WTC11 (cell line): ENCODE measurements at regions not wholly inside any gene's neighbourhood (a gene's known extent, or its start where the extent isn't known, plus 50 kb on each side); places are given as distances from the start of the nearest gene placed in this dataset.

ENCODE experiments used
- ATAC-seq: fragments of 200-7000 bp; cut with Tn5 transposase; 2 replicates; pipeline ENCODE4 v1.10.0; 2021; ENCODE audit warnings: mild to moderate bottlenecking, moderate library complexity
- CTCF ChIA-PET: fragments of 300-600 bp; sonication (Branson Sonifier 250); formaldehyde crosslinking; loops from one replicate; lab custom pipeline; 2021; ENCODE audit warnings: antibody characterized with exemption; lab: Charles Lee
- POLR2A ChIA-PET: fragments of 350-600 bp; sonication (Branson Sonifier 250); formaldehyde crosslinking; loops from one replicate; lab custom pipeline; 2021; ENCODE audit warnings: antibody characterized with exemption; lab: Charles Lee
- DNase-seq: peaks from one replicate; pipeline ENCODE4 v3.0.0; 2021; ENCODE audit warnings: low spot score
- H3K27ac Mint-ChIP-seq: 2 replicates; pipeline ENCODE4 v1.8.0; 2021; ENCODE audit warnings: mixed read lengths
- H3K27me3 Mint-ChIP-seq: 2 replicates; pipeline ENCODE4 v1.8.0; 2021; ENCODE audit warnings: low read depth, mild to moderate bottlenecking, moderate library complexity, mixed read lengths
- H3K36me3 Mint-ChIP-seq: 2 replicates; pipeline ENCODE4 v1.8.0; 2021; ENCODE audit warnings: mixed read lengths
- H3K4me1 Mint-ChIP-seq: 2 replicates; pipeline ENCODE4 v1.8.0; 2022; ENCODE audit warnings: mixed read lengths
- H3K4me3 Mint-ChIP-seq: 2 replicates; pipeline ENCODE4 v1.8.0; 2021; ENCODE audit warnings: mild to moderate bottlenecking, moderate library complexity, mixed read lengths
- H3K9me3 Mint-ChIP-seq: 2 replicates; pipeline ENCODE4 v1.8.0; 2021; ENCODE audit warnings: mixed read lengths
- CREB1 ChIP-seq: sonication (generic); formaldehyde crosslinking; IDR thresholded peaks from 2 replicates; pipeline ENCODE4 v1.8.0; 2023; ENCODE audit warnings: mild to moderate bottlenecking, missing genetic modification reagents
- CREM ChIP-seq: sonication (generic); formaldehyde crosslinking; IDR thresholded peaks from 2 replicates; pipeline ENCODE4 v1.8.1; 2022; ENCODE audit warnings: mild to moderate bottlenecking, missing genetic modification reagents, moderate library complexity
- ETV6 ChIP-seq: sonication (generic); formaldehyde crosslinking; IDR thresholded peaks from 2 replicates; pipeline ENCODE4 v1.8.1; 2022; ENCODE audit warnings: mild to moderate bottlenecking, missing genetic modification reagents
- FOXK1 ChIP-seq: sonication (generic); formaldehyde crosslinking; IDR thresholded peaks from 2 replicates; pipeline ENCODE4 v1.8.0; 2022; ENCODE audit warnings: mild to moderate bottlenecking, moderate library complexity, missing genetic modification reagents
- FOXP1 ChIP-seq: sonication (generic); formaldehyde crosslinking; IDR thresholded peaks from 2 replicates; pipeline ENCODE4 v1.8.0; 2022; ENCODE audit warnings: missing genetic modification reagents, mild to moderate bottlenecking, moderate library complexity, borderline replicate concordance
- JUN ChIP-seq: sonication (generic); formaldehyde crosslinking; IDR thresholded peaks from 2 replicates; pipeline ENCODE4 v1.8.0; 2023; ENCODE audit warnings: mild to moderate bottlenecking, missing genetic modification reagents
- KAT7 ChIP-seq: sonication (generic); formaldehyde crosslinking; IDR thresholded peaks from 2 replicates; pipeline ENCODE4 v1.8.1; 2023; ENCODE audit warnings: missing genetic modification reagents, mild to moderate bottlenecking, borderline replicate concordance
- NR2C2 ChIP-seq: sonication (generic); formaldehyde crosslinking; IDR thresholded peaks from 2 replicates; pipeline ENCODE4 v1.8.0; 2022; ENCODE audit warnings: mild to moderate bottlenecking, missing genetic modification reagents
- PRRX2 ChIP-seq: fragments of 250-450 bp; sonication (Bioruptor Pico); IDR thresholded peaks from 2 replicates; pipeline ENCODE4 v1.8.0; 2021; ENCODE audit warnings: mild to moderate bottlenecking
- RELA ChIP-seq: sonication (generic); formaldehyde crosslinking; IDR thresholded peaks from 2 replicates; pipeline ENCODE4 v1.8.1; 2022; ENCODE audit warnings: missing genetic modification reagents, mild to moderate bottlenecking, borderline replicate concordance
- RORB ChIP-seq: fragments of 250-450 bp; sonication (Bioruptor Pico); IDR thresholded peaks from 2 replicates; pipeline ENCODE4 v1.9.0; 2021; ENCODE audit warnings: mild to moderate bottlenecking
- SMAD3 ChIP-seq: sonication (generic); formaldehyde crosslinking; IDR thresholded peaks from 2 replicates; pipeline ENCODE4 v1.8.0; 2022; ENCODE audit warnings: missing genetic modification reagents, mild to moderate bottlenecking, borderline replicate concordance
- ZNF121 ChIP-seq: sonication (generic); formaldehyde crosslinking; IDR thresholded peaks from 2 replicates; pipeline ENCODE4 v1.8.0; 2023; ENCODE audit warnings: missing genetic modification reagents
- ZNF317 ChIP-seq: sonication (generic); formaldehyde crosslinking; IDR thresholded peaks from 2 replicates; pipeline ENCODE4 v1.8.1; 2023; ENCODE audit warnings: low read depth, mild to moderate bottlenecking, moderate library complexity, missing genetic modification reagents, borderline replicate concordance
- ZNF416 ChIP-seq: fragments of 250-450 bp; sonication (Bioruptor Pico); IDR thresholded peaks from 2 replicates; pipeline ENCODE4 v1.9.0; 2021; ENCODE audit warnings: mild to moderate bottlenecking, inconsistent platforms
- TF ChIP-seq, protein P1 (sequence below): fragments of 250-450 bp; sonication (Bioruptor Pico); IDR thresholded peaks from 2 replicates; pipeline ENCODE4 v1.9.0; 2021; ENCODE audit warnings: mild to moderate bottlenecking, borderline replicate concordance
- TF ChIP-seq, protein P2 (sequence below): fragments of 250-450 bp; sonication (Bioruptor Pico); IDR thresholded peaks from 2 replicates; pipeline ENCODE4 v2.1.2; 2022; ENCODE audit warnings: mild to moderate bottlenecking, moderate library complexity
- TF ChIP-seq, protein P3 (sequence below): fragments of 250-450 bp; sonication (Bioruptor Pico); conservative IDR thresholded peaks from 2 replicates; pipeline ENCODE4 v1.9.0; 2021; ENCODE audit warnings: mild to moderate bottlenecking
- TF ChIP-seq, protein P4 (sequence below): sonication (generic); formaldehyde crosslinking; IDR thresholded peaks from 2 replicates; pipeline ENCODE4 v1.8.0; 2022; ENCODE audit warnings: mild to moderate bottlenecking, missing genetic modification reagents
- TF ChIP-seq, protein P5 (sequence below): sonication (generic); formaldehyde crosslinking; IDR thresholded peaks from 2 replicates; pipeline ENCODE4 v1.8.1; 2023; ENCODE audit warnings: mild to moderate bottlenecking, missing genetic modification reagents, moderate library complexity
- TF ChIP-seq, protein P6 (sequence below): sonication (generic); formaldehyde crosslinking; IDR thresholded peaks from 2 replicates; pipeline ENCODE4 v1.8.1; 2022; ENCODE audit warnings: mild to moderate bottlenecking, moderate library complexity, missing genetic modification reagents

DNA sequence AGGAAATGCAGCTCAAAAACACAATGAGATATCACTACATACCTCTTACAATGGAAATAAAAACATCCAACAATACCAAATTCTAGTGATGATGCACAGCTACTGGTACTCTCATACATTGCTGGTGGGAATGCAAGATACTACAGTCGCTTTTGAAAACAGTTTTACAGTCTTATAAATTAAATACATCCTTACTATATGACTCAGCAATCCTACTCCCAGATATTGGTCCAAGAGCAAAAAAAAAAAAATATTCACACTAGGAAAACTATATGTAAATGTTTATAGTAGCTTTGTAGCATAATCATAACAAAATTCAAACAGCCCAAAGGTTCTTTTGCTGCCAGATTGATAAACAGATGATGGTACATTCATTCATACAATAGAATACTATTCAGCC lies 217.4 kb upstream of the FAM83B start (continued):
- TF ChIP-seq, protein P1, sequence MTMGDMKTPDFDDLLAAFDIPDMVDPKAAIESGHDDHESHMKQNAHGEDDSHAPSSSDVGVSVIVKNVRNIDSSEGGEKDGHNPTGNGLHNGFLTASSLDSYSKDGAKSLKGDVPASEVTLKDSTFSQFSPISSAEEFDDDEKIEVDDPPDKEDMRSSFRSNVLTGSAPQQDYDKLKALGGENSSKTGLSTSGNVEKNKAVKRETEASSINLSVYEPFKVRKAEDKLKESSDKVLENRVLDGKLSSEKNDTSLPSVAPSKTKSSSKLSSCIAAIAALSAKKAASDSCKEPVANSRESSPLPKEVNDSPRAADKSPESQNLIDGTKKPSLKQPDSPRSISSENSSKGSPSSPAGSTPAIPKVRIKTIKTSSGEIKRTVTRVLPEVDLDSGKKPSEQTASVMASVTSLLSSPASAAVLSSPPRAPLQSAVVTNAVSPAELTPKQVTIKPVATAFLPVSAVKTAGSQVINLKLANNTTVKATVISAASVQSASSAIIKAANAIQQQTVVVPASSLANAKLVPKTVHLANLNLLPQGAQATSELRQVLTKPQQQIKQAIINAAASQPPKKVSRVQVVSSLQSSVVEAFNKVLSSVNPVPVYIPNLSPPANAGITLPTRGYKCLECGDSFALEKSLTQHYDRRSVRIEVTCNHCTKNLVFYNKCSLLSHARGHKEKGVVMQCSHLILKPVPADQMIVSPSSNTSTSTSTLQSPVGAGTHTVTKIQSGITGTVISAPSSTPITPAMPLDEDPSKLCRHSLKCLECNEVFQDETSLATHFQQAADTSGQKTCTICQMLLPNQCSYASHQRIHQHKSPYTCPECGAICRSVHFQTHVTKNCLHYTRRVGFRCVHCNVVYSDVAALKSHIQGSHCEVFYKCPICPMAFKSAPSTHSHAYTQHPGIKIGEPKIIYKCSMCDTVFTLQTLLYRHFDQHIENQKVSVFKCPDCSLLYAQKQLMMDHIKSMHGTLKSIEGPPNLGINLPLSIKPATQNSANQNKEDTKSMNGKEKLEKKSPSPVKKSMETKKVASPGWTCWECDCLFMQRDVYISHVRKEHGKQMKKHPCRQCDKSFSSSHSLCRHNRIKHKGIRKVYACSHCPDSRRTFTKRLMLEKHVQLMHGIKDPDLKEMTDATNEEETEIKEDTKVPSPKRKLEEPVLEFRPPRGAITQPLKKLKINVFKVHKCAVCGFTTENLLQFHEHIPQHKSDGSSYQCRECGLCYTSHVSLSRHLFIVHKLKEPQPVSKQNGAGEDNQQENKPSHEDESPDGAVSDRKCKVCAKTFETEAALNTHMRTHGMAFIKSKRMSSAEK (CRISPR knock-in tag) = no peak
- no peak for TF ChIP-seq ZNF416 (CRISPR knock-in tag)
- no peak for TF ChIP-seq RORB (CRISPR knock-in tag)
- TF ChIP-seq FOXK1 (CRISPR knock-in tag) = no peak

DNA sequence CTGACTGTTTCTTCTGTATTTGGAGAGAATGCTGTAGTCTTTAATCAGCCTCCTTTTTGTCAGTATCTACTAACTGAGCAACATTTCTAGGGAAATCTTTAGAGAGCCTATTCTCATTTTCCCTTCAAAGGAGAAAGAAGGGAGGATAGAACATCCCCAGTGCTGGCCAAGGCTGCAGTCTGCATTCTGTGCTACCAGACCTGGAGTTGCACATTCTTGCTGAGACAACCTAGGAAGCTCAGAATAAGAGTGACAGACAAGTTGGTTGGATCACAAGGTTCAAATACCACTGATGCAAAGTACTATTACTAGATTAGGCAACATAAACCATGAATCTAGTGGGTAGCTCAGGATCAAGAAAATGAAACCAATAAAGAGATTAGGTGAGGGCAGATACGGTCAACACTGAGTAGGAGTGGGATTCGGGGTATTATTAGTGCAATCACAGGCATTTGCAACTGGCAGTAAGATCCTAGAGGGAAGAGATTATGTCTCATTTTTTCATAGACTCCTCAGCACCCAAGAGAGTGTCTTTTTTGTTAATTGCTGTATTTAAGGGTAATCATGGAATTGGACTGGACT lies 213.5 kb upstream of the FAM83B start:
- no peaks in the 10 kb centered on the region for H3K36me3 Mint-ChIP-seq
- no peak overlapping the region for H3K4me3 Mint-ChIP-seq
- no peaks in the 10 kb centered on the region for H3K27me3 Mint-ChIP-seq
- DNase-seq (no peak), ATAC-seq (no peak)
- CTCF ChIA-PET = interaction anchor here (0.6 kb wide), 1 partner anchor 687 kb away, joined by 3 read pairs; no protein-coding TSS in a partner anchor
- no peaks in the 10 kb centered on the region for H3K4me1 Mint-ChIP-seq
- POLR2A ChIA-PET = no interaction called here
- no peak overlapping the region for H3K27ac Mint-ChIP-seq
- no peaks in the 10 kb centered on the region for H3K9me3 Mint-ChIP-seq
- no peak for TF ChIP-seq ZNF121 (CRISPR knock-in tag)
- TF ChIP-seq KAT7 (CRISPR knock-in tag) = no peak
- TF ChIP-seq ZNF317 (CRISPR knock-in tag) = no peak
- no peak for TF ChIP-seq FOXK1 (CRISPR knock-in tag)
- no peak for TF ChIP-seq ETV6
- TF ChIP-seq FOXP1 (CRISPR knock-in tag) = no peak
- no peak for TF ChIP-seq SMAD3
- TF ChIP-seq NR2C2 (CRISPR knock-in tag) = no peak
- TF ChIP-seq, protein P2, sequence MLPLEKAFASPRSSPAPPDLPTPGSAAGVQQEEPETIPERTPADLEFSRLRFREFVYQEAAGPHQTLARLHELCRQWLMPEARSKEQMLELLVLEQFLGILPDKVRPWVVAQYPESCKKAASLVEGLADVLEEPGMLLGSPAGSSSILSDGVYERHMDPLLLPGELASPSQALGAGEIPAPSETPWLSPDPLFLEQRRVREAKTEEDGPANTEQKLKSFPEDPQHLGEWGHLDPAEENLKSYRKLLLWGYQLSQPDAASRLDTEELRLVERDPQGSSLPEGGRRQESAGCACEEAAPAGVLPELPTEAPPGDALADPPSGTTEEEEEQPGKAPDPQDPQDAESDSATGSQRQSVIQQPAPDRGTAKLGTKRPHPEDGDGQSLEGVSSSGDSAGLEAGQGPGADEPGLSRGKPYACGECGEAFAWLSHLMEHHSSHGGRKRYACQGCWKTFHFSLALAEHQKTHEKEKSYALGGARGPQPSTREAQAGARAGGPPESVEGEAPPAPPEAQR = no peak
- no peak for TF ChIP-seq PRRX2 (CRISPR knock-in tag)
- no peak for TF ChIP-seq JUN (CRISPR knock-in tag)
- TF ChIP-seq, protein P3, sequence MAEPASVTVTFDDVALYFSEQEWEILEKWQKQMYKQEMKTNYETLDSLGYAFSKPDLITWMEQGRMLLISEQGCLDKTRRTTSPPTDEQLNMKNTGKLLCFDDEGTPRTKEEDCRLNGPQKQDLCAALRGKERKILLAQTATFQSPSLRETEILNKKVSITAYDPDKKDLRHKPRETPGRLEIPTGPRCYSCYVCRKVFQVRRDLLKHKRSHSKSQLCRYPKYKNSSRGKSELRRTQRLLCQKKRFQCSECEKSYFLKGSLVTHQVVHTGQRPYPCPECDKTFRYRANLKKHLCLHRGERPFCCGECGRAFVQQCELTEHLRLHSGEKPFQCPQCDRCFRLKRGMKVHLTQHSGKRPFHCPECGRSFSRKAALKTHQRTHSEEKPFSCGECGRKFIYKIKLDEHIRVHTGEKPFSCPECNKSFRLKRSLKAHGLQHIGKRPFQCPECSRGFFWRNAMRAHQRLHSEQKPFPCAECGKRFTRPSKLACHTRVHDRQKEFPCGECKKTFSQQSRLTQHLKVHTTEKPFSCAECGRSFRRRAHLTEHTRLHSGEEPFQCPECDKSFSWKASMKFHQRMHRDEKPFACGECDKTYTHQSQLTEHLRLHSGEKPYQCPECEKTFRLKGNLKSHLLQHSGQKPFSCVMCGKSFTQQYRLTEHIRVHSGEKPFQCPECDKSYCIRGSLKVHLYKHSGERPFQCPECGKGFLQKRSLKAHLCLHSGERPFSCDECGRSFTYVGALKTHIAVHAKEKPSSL (CRISPR knock-in tag) = no peak
- TF ChIP-seq, protein P4, sequence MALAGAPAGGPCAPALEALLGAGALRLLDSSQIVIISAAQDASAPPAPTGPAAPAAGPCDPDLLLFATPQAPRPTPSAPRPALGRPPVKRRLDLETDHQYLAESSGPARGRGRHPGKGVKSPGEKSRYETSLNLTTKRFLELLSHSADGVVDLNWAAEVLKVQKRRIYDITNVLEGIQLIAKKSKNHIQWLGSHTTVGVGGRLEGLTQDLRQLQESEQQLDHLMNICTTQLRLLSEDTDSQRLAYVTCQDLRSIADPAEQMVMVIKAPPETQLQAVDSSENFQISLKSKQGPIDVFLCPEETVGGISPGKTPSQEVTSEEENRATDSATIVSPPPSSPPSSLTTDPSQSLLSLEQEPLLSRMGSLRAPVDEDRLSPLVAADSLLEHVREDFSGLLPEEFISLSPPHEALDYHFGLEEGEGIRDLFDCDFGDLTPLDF = no peak
- TF ChIP-seq, protein P5, sequence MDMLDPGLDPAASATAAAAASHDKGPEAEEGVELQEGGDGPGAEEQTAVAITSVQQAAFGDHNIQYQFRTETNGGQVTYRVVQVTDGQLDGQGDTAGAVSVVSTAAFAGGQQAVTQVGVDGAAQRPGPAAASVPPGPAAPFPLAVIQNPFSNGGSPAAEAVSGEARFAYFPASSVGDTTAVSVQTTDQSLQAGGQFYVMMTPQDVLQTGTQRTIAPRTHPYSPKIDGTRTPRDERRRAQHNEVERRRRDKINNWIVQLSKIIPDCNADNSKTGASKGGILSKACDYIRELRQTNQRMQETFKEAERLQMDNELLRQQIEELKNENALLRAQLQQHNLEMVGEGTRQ (CRISPR knock-in tag) = no peak
- TF ChIP-seq CREB1 (CRISPR knock-in tag) = no peak
- no peak for TF ChIP-seq CREM (CRISPR knock-in tag)
- TF ChIP-seq, protein P6, sequence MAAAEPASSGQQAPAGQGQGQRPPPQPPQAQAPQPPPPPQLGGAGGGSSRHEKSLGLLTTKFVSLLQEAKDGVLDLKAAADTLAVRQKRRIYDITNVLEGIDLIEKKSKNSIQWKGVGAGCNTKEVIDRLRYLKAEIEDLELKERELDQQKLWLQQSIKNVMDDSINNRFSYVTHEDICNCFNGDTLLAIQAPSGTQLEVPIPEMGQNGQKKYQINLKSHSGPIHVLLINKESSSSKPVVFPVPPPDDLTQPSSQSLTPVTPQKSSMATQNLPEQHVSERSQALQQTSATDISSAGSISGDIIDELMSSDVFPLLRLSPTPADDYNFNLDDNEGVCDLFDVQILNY (CRISPR knock-in tag) = no peak
- no peak for TF ChIP-seq RELA (CRISPR knock-in tag)
- TF ChIP-seq, all 79 proteins: peak for 0
